GM20000 (cell line): ENCODE measurements at regions not wholly inside any gene's neighbourhood (a gene's known extent, or its start where the extent isn't known, plus 50 kb on each side); places are given as distances from the start of the nearest gene placed in this dataset.

ENCODE experiments used
- DNase-seq: peaks from one replicate; pipeline ENCODE4 v3.0.0; 2012; ENCODE audit warnings: low spot score
- CTCF ChIP-seq: IDR thresholded peaks from 2 replicates; pipeline ENCODE4 v1.5.1; 2012; ENCODE audit warnings: mild to moderate bottlenecking, control low read depth; ENCODE audit errors: extremely low read depth, missing control alignments

- no peak for TF ChIP-seq CTCF
- no peak for DNase-seq
Measured at GRCh38 chr9:23444658-23445057, 381.4 kb downstream of the ELAVL2 start.

- TF ChIP-seq CTCF = no peak
- no peak for DNase-seq
Measured at GRCh38 chr9:23447166-23447565, 378.9 kb downstream of the ELAVL2 start.

- TF ChIP-seq CTCF = no peak
- no peak for DNase-seq
Measured at GRCh38 chr9:23447944-23448343, 378.1 kb downstream of the ELAVL2 start.

DNA sequence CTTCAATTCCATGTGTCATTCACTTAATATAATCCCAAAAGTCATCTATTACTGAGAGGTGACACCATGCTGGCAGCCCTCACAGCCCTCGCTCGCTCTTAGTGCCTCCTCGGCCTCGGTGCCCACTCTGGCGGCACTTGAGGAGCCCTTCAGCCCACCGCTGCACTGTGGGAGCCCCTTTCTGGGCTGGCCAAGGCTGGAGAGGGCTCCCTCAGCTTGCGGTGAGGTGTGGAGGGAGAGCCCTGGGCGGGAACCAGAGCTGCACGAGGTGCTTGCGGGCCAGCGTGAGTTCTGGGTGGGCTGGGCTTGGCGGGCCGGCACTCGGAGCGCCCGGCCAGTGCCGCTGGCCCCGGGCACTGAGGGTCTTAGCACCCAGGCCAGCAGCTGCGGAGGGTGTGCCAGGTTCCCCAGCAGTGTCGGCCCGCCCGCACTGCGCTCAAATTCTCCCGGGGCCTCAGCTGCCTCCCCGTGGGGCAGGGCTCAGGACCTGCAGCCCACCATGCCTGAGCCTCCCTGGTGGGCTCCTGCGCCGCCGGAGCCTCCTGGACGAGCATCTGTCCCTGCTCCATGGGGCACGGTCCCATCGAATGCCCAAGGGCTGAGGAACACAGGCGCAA is 374.1 kb downstream of the ELAVL2 start:
- TF ChIP-seq CTCF = no peak

GRCh38 chr9:23464275-23464674 is 361.8 kb downstream of the ELAVL2 start:
- TF ChIP-seq CTCF = no peak

More for the DNA sequence above, 374.1 kb downstream of the ELAVL2 start:
- DNase-seq = no peak

GRCh38 chr9:23467276-23467675 is 358.8 kb downstream of the ELAVL2 start:
- no peak for TF ChIP-seq CTCF

More at GRCh38 chr9:23464275-23464674, 361.8 kb downstream of the ELAVL2 start:
- DNase-seq = no peak

DNA sequence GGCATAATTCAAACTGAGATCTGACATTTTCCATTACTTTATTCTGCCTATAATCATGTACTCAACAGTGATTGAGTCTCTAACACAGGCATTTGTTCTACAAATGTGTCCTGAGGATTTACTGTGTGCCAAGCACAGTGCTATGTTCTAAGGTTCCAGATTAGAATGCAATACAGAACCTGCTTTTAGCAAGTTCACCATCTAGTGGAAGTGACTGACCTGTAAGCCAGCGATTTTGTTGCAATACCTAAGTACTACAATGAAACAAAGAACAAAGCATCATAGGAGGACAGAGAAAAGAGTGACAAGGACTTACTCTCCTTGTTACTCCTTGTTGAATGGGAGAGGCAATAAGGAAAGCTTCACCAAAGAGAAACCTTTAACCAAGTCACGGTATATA is 348.1 kb downstream of the ELAVL2 start:
- no peak for DNase-seq
- TF ChIP-seq CTCF = no peak

More at GRCh38 chr9:23467276-23467675, 358.8 kb downstream of the ELAVL2 start:
- no peak for DNase-seq
